H9 (cell line): ENCODE measurements at regions not wholly inside any gene's neighbourhood (a gene's known extent, or its start where the extent isn't known, plus 50 kb on each side); places are given as distances from the start of the nearest gene placed in this dataset.

ENCODE experiments used
- DNase-seq: peaks from one replicate; pipeline ENCODE4 v3.0.0-alpha.2; 2017
- H2AFZ ChIP-seq: one replicate; pipeline ENCODE4 v1.6.1; 2013; ENCODE audit warnings: mild to moderate bottlenecking, low read length, control low read depth, moderate library complexity
- H2AK5ac ChIP-seq: 2 replicates; pipeline ENCODE4 v1.6.1; 2013; ENCODE audit warnings: low read length, control low read depth, mixed read lengths; ENCODE audit not compliant: insufficient read length
- H2BK120ac ChIP-seq: one replicate; pipeline ENCODE4 v1.6.1; 2013; ENCODE audit warnings: low read depth, mild to moderate bottlenecking, low read length, control low read depth, inconsistent platforms; ENCODE audit not compliant: poor library complexity, severe bottlenecking
- H2BK12ac ChIP-seq: 2 replicates; pipeline ENCODE4 v1.6.1; 2013; ENCODE audit warnings: low read length, control low read depth, mixed read lengths, low read depth; ENCODE audit not compliant: insufficient read length
- H2BK15ac ChIP-seq: 2 replicates; pipeline ENCODE4 v1.6.1; 2013; ENCODE audit warnings: low read depth, low read length, control low read depth
- H2BK20ac ChIP-seq: one replicate; pipeline ENCODE4 v1.6.1; 2013; ENCODE audit warnings: low read depth, mild to moderate bottlenecking, low read length, control low read depth, inconsistent platforms; ENCODE audit not compliant: poor library complexity, severe bottlenecking
- H2BK5ac ChIP-seq: 2 replicates; pipeline ENCODE4 v1.6.1; 2013; ENCODE audit warnings: low read length, control low read depth, mixed read lengths; ENCODE audit not compliant: insufficient read length
- H3K14ac ChIP-seq: 2 replicates; pipeline ENCODE4 v1.6.1; 2013; ENCODE audit warnings: low read length, control low read depth; ENCODE audit not compliant: insufficient read depth
- H3K18ac ChIP-seq: 2 replicates; pipeline ENCODE4 v1.6.1; 2013; ENCODE audit warnings: low read depth, mild to moderate bottlenecking, mixed read lengths, low read length, control low read depth; ENCODE audit not compliant: insufficient read length
- H3K23ac ChIP-seq: 2 replicates; pipeline ENCODE4 v1.6.1; 2013; ENCODE audit warnings: low read length, control low read depth, mixed read lengths, low read depth; ENCODE audit not compliant: insufficient read length
- H3K23me2 ChIP-seq: 2 replicates; pipeline ENCODE4 v1.6.1; 2013; ENCODE audit warnings: low read depth, mild to moderate bottlenecking, mixed read lengths, low read length, control low read depth; ENCODE audit not compliant: insufficient read length, poor library complexity, severe bottlenecking
- H3K27ac ChIP-seq: 2 replicates; pipeline ENCODE4 v1.5.1; 2013; ENCODE audit warnings: low read length, control low read depth, mixed read lengths, low read depth; ENCODE audit not compliant: insufficient read length
- H3K27me3 ChIP-seq: 2 replicates; pipeline ENCODE4 v1.6.1; 2013; ENCODE audit warnings: low read length, control low read depth, inconsistent platforms; ENCODE audit not compliant: insufficient read depth
- H3K4ac ChIP-seq: 2 replicates; pipeline ENCODE4 v1.6.1; 2013; ENCODE audit warnings: low read depth, mild to moderate bottlenecking, control low read depth, inconsistent platforms, low read length, moderate library complexity
- H3K4me1 ChIP-seq: 2 replicates; pipeline ENCODE4 v1.6.1; 2013; ENCODE audit warnings: low read length, control low read depth, inconsistent platforms; ENCODE audit not compliant: insufficient read depth
- H3K4me2 ChIP-seq: 2 replicates; pipeline ENCODE4 v1.6.1; 2013; ENCODE audit warnings: low read length, control low read depth, mixed read lengths; ENCODE audit not compliant: insufficient read length, insufficient read depth
- H3K56ac ChIP-seq: 2 replicates; pipeline ENCODE4 v1.6.1; 2013; ENCODE audit warnings: low read depth, mild to moderate bottlenecking, mixed read lengths, low read length, control low read depth; ENCODE audit not compliant: insufficient read length
- H3K79me1 ChIP-seq: 2 replicates; pipeline ENCODE4 v1.6.1; 2013; ENCODE audit warnings: low read depth, mild to moderate bottlenecking, moderate library complexity, low read length, control low read depth, inconsistent platforms; ENCODE audit not compliant: insufficient read depth, poor library complexity, severe bottlenecking
- H3K79me2 ChIP-seq: 2 replicates; pipeline ENCODE4 v1.6.1; 2013; ENCODE audit warnings: low read length, control low read depth, inconsistent platforms; ENCODE audit not compliant: insufficient read depth
- H3K9ac ChIP-seq: 2 replicates; pipeline ENCODE4 v1.6.1; 2013; ENCODE audit warnings: low read length, control low read depth, mixed read lengths; ENCODE audit not compliant: insufficient read length; ENCODE audit errors: extremely low read depth
- H3K9me3 ChIP-seq: one replicate; pipeline ENCODE4 v1.6.1; 2013; ENCODE audit warnings: low read depth, low read length, inconsistent platforms; ENCODE audit not compliant: control insufficient read depth
- H3T11ph ChIP-seq: one replicate; pipeline ENCODE4 v1.6.1; 2013; ENCODE audit warnings: mild to moderate bottlenecking, low read length, control low read depth, inconsistent platforms
- H4K20me1 ChIP-seq: one replicate; pipeline ENCODE4 v1.6.1; 2013; ENCODE audit not compliant: control insufficient read depth, insufficient read length, insufficient read depth
- H4K5ac ChIP-seq: 2 replicates; pipeline ENCODE4 v1.6.1; 2013; ENCODE audit warnings: low read depth, mild to moderate bottlenecking, mixed read lengths, low read length, control low read depth; ENCODE audit not compliant: insufficient read length
- H4K8ac ChIP-seq: replicated peaks from 2 replicates; pipeline ENCODE4 v1.6.1; 2013; ENCODE audit warnings: low read length, control low read depth, mixed read lengths, low read depth; ENCODE audit not compliant: insufficient read length
- H4K91ac ChIP-seq: 2 replicates; pipeline ENCODE4 v1.6.1; 2013; ENCODE audit warnings: low read depth, mild to moderate bottlenecking, moderate library complexity, mixed read lengths, low read length, control low read depth; ENCODE audit not compliant: insufficient read length
- H3K27ac Mint-ChIP-seq, 3 experiments: 2 replicates in 2 of 3; 3 replicates in 1 of 3; pipeline ENCODE4 v1.8.0; 2020 to 2021; ENCODE audit warnings: mixed read lengths in 3 of 3, mild to moderate bottlenecking in 1 of 3, moderate library complexity in 1 of 3
- H3K27me3 Mint-ChIP-seq: 2 replicates; pipeline ENCODE4 v1.8.0; 2021; ENCODE audit warnings: low read depth, mild to moderate bottlenecking, moderate library complexity, mixed read lengths
- H3K36me3 Mint-ChIP-seq, 3 experiments: 2 replicates in 2 of 3; 3 replicates in 1 of 3; pipeline ENCODE4 v1.8.0; 2020 to 2021; ENCODE audit warnings: low read depth in 3 of 3, mixed read lengths in 3 of 3; ENCODE audit not compliant: insufficient read depth in 1 of 3
- H3K4me1 Mint-ChIP-seq, 2 experiments: 2 replicates each; pipeline ENCODE4 v1.8.0; 2020; ENCODE audit warnings: mixed read lengths in 2 of 2
- H3K4me3 Mint-ChIP-seq, 2 experiments: 2 replicates in 1 of 2; 3 replicates in 1 of 2; pipeline ENCODE4 v1.8.0; 2020 to 2021; ENCODE audit warnings: mild to moderate bottlenecking in 2 of 2, mixed read lengths in 2 of 2, moderate library complexity in 1 of 2
- H3K9me3 Mint-ChIP-seq, 2 experiments: 2 replicates in 1 of 2; 3 replicates in 1 of 2; pipeline ENCODE4 v1.8.0; 2020; ENCODE audit warnings: mild to moderate bottlenecking in 2 of 2, mixed read lengths in 2 of 2, moderate library complexity in 1 of 2
- WGBS: extraction: QIAGEN DNeasy Blood & Tissue Kit; methylation state at CpG from one replicate; pipeline ENCODE4 v1.1.7; 2013; ENCODE audit warnings: missing lambda C conversion rate, low lambda C conversion rate, mixed read lengths; ENCODE audit not compliant: insufficient read length; ENCODE audit errors: extremely low coverage; 5-methylcytosine and 5-hydroxymethylcytosine counted together
- TF ChIP-seq, protein P1 (sequence below): fragments of 200-600 bp; sonication (generic); conservative IDR thresholded peaks from 3 replicates; pipeline ENCODE4 v1.8.0; 2021; ENCODE audit warnings: antibody characterized with exemption, mild to moderate bottlenecking

DNA sequence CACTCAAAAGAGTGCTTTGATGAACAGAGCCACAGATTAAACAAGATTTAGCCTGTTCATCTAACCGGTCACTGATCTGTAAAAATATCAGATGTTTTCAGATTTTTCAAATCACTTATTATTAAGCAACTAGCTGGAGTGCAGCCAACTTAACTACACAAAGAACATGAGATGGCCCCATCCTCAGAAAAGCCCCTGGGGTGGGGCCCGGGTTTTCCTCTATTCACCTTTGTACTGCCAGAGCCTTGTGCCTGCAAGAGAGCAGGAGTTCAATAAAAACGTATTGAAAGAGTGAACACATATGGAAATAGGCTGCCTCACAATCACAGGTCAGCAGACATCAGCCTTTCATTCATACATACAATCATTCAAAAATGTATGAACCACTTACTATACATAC, 516.1 kb downstream of the OMA1 start:
- no peak overlapping the region for H4K91ac ChIP-seq
- no peak overlapping the region for H3T11ph ChIP-seq
- no peak overlapping the region for H2AK5ac ChIP-seq
- H3K18ac ChIP-seq, result no peak overlapping the region
- H3K9ac ChIP-seq, result no peak overlapping the region
- no peak overlapping the region for H2AFZ ChIP-seq
- DNase-seq, result no peak
- no peaks in the 10 kb centered on the region for H3K23me2 ChIP-seq
- H3K14ac ChIP-seq, result no peak overlapping the region
- Mint-ChIP-seq H3K4me1 (peaks cover 63 to 70% of the 10 kb centered on the region in 2 experiments), H3K4me3 (no peak overlapping the region), H3K9me3 (no peaks in the 10 kb centered on the region), H3K27ac (peak overlapping the region in 2 of 3 experiments; percentile 90 to 93; a peak in 4 of 7 replicates), H3K27me3 (no peaks in the 10 kb centered on the region), H3K36me3 (no peaks in the 10 kb centered on the region; a peak in 1 of 7 replicates)
- H2BK20ac ChIP-seq, result no peak overlapping the region
- peak overlapping the region; percentile 91 for H3K27ac ChIP-seq
- no peak overlapping the region for H2BK15ac ChIP-seq
- H4K8ac ChIP-seq, result no peak overlapping the region
- no CpG with 5 or more reads among the region's 3 CpGs for WGBS
- no peaks in the 10 kb centered on the region for H3K9me3 ChIP-seq
- no peaks in the 10 kb centered on the region for H3K27me3 ChIP-seq
- no peak overlapping the region for H2BK120ac ChIP-seq
- no peaks in the 10 kb centered on the region for H3K79me1 ChIP-seq
- no peak overlapping the region for H3K23ac ChIP-seq
- no peak overlapping the region for H2BK12ac ChIP-seq
- no peak overlapping the region for H3K4ac ChIP-seq
- H2BK5ac ChIP-seq, result no peak overlapping the region
- TF ChIP-seq, protein P1, sequence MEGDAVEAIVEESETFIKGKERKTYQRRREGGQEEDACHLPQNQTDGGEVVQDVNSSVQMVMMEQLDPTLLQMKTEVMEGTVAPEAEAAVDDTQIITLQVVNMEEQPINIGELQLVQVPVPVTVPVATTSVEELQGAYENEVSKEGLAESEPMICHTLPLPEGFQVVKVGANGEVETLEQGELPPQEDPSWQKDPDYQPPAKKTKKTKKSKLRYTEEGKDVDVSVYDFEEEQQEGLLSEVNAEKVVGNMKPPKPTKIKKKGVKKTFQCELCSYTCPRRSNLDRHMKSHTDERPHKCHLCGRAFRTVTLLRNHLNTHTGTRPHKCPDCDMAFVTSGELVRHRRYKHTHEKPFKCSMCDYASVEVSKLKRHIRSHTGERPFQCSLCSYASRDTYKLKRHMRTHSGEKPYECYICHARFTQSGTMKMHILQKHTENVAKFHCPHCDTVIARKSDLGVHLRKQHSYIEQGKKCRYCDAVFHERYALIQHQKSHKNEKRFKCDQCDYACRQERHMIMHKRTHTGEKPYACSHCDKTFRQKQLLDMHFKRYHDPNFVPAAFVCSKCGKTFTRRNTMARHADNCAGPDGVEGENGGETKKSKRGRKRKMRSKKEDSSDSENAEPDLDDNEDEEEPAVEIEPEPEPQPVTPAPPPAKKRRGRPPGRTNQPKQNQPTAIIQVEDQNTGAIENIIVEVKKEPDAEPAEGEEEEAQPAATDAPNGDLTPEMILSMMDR, result no peak
- peaks cover 22% of the 10 kb centered on the region for H3K4me1 ChIP-seq
- H3K56ac ChIP-seq, result no peak overlapping the region
- no peak overlapping the region for H4K5ac ChIP-seq
- H3K79me2 ChIP-seq, result no peaks in the 10 kb centered on the region
- H4K20me1 ChIP-seq, result no peaks in the 10 kb centered on the region
- H3K4me2 ChIP-seq, result peak overlapping the region; percentile 39
